UCSD-AML1 (cell line): ENCODE measurements at regions not wholly inside any gene's neighbourhood (a gene's known extent, or its start where the extent isn't known, plus 50 kb on each side); places are given as distances from the start of the nearest gene placed in this dataset.

Experiments
- DNase-seq: peaks from one replicate; lab custom pipeline; 2025; ENCODE audit not compliant: unreplicated experiment; lab: John Stamatoyannopoulos, UW

- DNase-seq: no peak
These were observed 262.5 kb upstream of the LMCD1 start for GRCh38 chr3:8239095-8239494.

- no peak for DNase-seq
These were observed 261.6 kb upstream of the LMCD1 start for GRCh38 chr3:8239718-8240695.

- DNase-seq: no peak
These were observed 255.6 kb upstream of the LMCD1 start for GRCh38 chr3:8246070-8246469.

- DNase-seq: no peak
These were observed 248.4 kb upstream of the LMCD1 start for GRCh38 chr3:8253201-8253600.

DNA sequence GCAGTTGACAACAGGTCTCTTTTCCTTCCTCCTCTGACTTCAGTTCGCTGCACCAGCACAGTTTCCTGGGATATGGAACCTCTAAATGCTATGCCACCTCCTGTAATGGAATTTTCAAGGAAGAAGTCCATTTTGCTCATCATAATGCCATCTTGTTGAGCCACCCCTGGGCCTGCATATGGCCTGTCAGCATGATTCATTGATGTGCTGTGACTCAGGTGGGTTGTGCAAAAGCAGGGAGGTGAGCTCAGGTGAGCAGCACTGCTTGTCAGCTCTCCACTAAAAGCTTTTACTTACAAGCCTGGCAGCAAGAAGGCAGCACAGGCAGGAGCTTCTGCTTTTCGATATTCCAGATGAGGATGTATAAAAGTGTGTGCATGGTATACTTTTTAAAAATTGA is 247.1 kb upstream of the LMCD1 start:
- DNase-seq: no peak

GRCh38 chr3:8255725-8256124 is 245.9 kb upstream of the LMCD1 start:
- no peak for DNase-seq

GRCh38 chr3:8256441-8257071 is 245.1 kb upstream of the LMCD1 start:
- DNase-seq: no peak

DNA sequence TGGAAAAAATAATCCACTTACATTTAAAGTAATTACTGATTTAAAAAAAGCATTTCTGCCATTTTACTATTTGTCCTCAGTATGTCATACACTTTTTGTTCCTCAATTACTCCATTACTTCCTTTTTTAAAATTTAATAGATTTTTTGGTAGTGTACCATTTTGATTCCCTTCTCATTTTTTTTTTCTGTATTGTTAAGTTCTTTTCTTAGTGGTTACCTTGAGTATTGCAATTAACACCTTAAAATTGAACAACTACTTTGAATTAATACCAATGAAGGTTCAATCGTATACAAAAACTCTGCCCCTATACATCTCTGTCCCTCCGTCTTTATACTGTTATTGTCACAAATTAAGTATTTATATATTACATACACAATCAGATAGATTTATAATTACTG is 240.6 kb upstream of the LMCD1 start:
- DNase-seq: no peak

- no peak for DNase-seq
These were observed 234.9 kb upstream of the LMCD1 start for GRCh38 chr3:8266730-8267131.

GRCh38 chr3:8273479-8273878 is 228.1 kb upstream of the LMCD1 start:
- DNase-seq: no peak

- no peak for DNase-seq
These were observed 225.6 kb upstream of the LMCD1 start for GRCh38 chr3:8276056-8276455.

GRCh38 chr3:8276506-8276905 is 225.1 kb upstream of the LMCD1 start:
- DNase-seq: no peak

DNA sequence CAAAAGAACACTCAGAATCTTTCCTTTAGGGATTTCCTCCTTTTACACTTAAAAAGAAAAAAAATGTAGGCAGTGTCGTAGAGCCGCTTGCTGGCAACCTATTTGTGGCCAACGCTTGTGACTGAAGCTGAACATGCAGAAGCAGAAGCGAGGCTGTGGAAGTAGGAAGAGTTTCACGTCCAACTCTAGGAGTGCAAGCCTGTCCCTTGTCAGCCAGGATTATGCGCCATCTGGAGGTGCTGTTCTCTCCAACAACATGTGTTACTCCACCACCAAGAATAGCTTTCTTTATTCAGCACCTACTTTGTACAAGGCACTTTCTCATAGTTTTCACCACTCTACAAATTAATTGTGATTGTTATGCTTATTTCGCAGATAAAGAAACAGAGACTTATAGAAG is 223.2 kb upstream of the LMCD1 start:
- DNase-seq: peak; percentile 9

GRCh38 chr3:8279476-8279875 is 222.1 kb upstream of the LMCD1 start:
- DNase-seq: no peak

GRCh38 chr3:8279886-8280550 is 221.6 kb upstream of the LMCD1 start:
- DNase-seq: no peak

DNA sequence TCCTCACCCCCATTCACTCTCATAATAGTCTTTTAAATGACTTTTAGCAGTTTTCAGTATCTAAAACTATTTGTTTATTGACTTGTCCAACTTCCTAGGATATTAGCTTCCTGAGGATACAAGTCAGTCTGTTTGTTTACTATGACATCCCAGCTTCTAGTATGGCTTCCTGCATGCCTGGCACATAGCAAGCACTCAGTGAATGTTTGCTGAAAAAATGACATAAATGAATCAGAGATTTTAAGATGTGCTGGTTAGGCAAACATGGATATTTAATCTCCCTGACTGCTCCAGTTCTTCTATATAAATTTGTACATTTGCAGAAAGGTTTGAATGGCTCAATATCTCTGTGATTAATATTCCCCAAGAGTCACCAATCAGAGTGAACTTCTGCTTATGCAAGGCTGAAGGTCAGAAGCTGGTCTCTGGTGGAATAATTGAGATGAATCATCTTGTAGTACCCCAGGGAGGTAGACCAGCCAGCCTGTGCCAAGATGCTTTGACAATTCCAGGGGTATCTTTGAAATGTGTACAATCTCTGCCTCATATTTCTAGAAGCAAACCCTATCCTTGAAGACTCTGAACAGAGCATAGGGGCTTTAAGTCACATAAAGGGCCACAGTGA is 219.0 kb upstream of the LMCD1 start:
- no peak for DNase-seq

- DNase-seq: no peak
These were observed 218.4 kb upstream of the LMCD1 start for GRCh38 chr3:8283193-8283592.

DNA sequence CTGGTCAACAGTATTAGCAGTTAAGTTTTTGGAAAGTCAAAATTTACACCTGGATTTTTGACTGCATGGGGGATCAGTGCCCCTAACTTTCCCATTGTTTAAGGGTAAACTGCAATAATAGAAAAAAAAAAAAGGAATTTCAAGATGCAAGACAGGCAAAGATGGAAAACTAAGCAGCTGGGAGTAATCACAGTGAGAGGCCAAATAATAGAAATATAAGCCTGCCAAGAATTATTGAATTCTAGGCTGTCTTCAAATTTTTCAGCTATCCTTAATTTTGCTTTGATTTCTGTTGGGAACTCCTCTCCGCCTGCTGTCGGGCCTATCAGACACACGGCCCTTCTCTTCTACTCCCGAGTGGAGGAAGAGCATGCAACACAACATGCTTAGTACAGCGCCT is 215.5 kb upstream of the LMCD1 start:
- no peak for DNase-seq

GRCh38 chr3:8286749-8287148 is 214.9 kb upstream of the LMCD1 start:
- DNase-seq: no peak

GRCh38 chr3:8290611-8291010 is 211.0 kb upstream of the LMCD1 start:
- DNase-seq: no peak

GRCh38 chr3:8296461-8296860 is 205.2 kb upstream of the LMCD1 start:
- no peak for DNase-seq
